ENCODE measurements at regions not wholly inside any gene's neighbourhood (a gene's known extent, or its start where the extent isn't known, plus 50 kb on each side); places are given as distances from the start of the nearest gene placed in this dataset.

DNA sequence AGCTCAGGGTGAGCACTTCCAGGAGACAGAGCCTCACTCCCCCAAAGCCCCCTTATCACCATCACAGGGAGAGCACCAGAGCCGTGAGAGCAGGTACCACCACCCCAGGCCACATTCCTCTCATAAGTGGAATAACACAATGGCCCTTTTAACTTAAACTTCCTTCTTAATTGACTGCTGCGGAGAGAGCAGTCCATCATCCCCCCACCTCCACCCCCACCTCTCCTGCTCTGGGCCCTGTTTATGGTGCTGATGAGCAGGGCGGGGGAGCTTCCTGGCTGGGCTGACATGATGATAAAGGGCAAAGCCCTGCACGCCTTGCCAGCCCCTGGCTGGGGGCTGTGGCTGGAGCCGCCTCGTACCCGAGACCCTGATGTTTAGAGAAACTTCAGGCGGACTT is 81.4 kb upstream of the PODXL start:
- DNase-seq, result no peak
- Histone ChIP-seq H3K27me3 (ENCODE audit: insufficient read depth) (no peaks in the 10 kb centered on the region), H3K9me3 (no peaks in the 10 kb centered on the region), H3K4me1 (ENCODE audit: control insufficient read depth in 1 of 2, insufficient read depth in 2 of 2, low read depth in 1 of 2, low read length in 1 of 2) (peaks cover 7 to 21% of the 10 kb centered on the region in 2 experiments; a peak in 3 of 4 replicates), H3K4me2 (no peak overlapping the region), H2AFZ (ENCODE audit: low read depth) (no peak overlapping the region), H3K9ac (no peak overlapping the region), H3K36me3 (replicated peaks in 1 of 2; ENCODE audit: control insufficient read depth in 1 of 2, insufficient read depth in 2 of 2, low read length in 1 of 2) (no peaks in the 10 kb centered on the region), H4K20me1 (ENCODE audit: insufficient read depth) (no peaks in the 10 kb centered on the region), H3K4me3 (ENCODE audit: low read depth in 2 of 2, low read length in 1 of 2) (no peak overlapping the region), H3F3A (replicated peaks; ENCODE audit: insufficient read depth) (peaks cover 23% of the 10 kb centered on the region), H3K9me2 (no peaks in the 10 kb centered on the region), H3K27ac (ENCODE audit: low read depth in 2 of 2, low read length in 1 of 2) (no peak overlapping the region), H3K79me2 (ENCODE audit: insufficient read depth) (no peaks in the 10 kb centered on the region; the same call in 1 of the 2 replicates)
- ChIA-PET CTCF (interaction anchor here (1.0 to 5.8 kb wide), 6 partner anchors 12 to 129 kb away, joined by 3 to 38 read pairs (median 6); no protein-coding TSS in a partner anchor), POLR2A (no interaction called here)
- TF ChIP-seq FOXJ3 (CRISPR knock-in tag; IDR thresholded peaks at IDR 0.05), result no peak
- TF ChIP-seq EP300 (IDR thresholded peaks at IDR 0.05; ENCODE audit: borderline replicate concordance in 1 of 2, low read depth in 1 of 2, low read length in 1 of 2), result no peak
- no peak for TF ChIP-seq JUND (IDR thresholded peaks at IDR 0.05)
- no peak for TF ChIP-seq TCF12 (IDR thresholded peaks at IDR 0.05)
- TF ChIP-seq, protein P1, sequence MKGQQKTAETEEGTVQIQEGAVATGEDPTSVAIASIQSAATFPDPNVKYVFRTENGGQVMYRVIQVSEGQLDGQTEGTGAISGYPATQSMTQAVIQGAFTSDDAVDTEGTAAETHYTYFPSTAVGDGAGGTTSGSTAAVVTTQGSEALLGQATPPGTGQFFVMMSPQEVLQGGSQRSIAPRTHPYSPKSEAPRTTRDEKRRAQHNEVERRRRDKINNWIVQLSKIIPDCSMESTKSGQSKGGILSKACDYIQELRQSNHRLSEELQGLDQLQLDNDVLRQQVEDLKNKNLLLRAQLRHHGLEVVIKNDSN (IDR thresholded peaks at IDR 0.05; ENCODE audit: borderline replicate concordance, low read depth), result no peak
- TF ChIP-seq CHD2 (IDR thresholded peaks at IDR 0.05; ENCODE audit: low read length, partially characterized antibody), result no peak
- WGBS (ENCODE audit: low lambda C conversion rate), result 100% methylated on average over 3 of the region's 8 CpGs

- CTCF ChIA-PET, result interaction anchor here (1.8 to 5.8 kb wide), 4 partner anchors 11 to 128 kb away, joined by 7 to 38 read pairs (median 19); no protein-coding TSS in a partner anchor
- no peak overlapping the region for H2AFZ ChIP-seq (ENCODE audit: low read depth)
- POLR2A ChIA-PET, result interaction anchor here (1.4 kb wide), 1 partner anchor 11 kb away, joined by 4 read pairs; no protein-coding TSS in a partner anchor
- no peak for TF ChIP-seq ZBTB33 (IDR thresholded peaks at IDR 0.05; ENCODE audit: borderline replicate concordance, low read depth)
- no peak for TF ChIP-seq SIN3A (IDR thresholded peaks at IDR 0.05; ENCODE audit: borderline replicate concordance, low read depth, low read length)
- TF ChIP-seq, protein P2, sequence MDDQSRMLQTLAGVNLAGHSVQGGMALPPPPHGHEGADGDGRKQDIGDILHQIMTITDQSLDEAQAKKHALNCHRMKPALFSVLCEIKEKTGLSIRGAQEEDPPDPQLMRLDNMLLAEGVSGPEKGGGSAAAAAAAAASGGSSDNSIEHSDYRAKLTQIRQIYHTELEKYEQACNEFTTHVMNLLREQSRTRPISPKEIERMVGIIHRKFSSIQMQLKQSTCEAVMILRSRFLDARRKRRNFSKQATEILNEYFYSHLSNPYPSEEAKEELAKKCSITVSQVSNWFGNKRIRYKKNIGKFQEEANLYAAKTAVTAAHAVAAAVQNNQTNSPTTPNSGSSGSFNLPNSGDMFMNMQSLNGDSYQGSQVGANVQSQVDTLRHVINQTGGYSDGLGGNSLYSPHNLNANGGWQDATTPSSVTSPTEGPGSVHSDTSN (IDR thresholded peaks at IDR 0.05), result no peak
- TF ChIP-seq, protein P3, sequence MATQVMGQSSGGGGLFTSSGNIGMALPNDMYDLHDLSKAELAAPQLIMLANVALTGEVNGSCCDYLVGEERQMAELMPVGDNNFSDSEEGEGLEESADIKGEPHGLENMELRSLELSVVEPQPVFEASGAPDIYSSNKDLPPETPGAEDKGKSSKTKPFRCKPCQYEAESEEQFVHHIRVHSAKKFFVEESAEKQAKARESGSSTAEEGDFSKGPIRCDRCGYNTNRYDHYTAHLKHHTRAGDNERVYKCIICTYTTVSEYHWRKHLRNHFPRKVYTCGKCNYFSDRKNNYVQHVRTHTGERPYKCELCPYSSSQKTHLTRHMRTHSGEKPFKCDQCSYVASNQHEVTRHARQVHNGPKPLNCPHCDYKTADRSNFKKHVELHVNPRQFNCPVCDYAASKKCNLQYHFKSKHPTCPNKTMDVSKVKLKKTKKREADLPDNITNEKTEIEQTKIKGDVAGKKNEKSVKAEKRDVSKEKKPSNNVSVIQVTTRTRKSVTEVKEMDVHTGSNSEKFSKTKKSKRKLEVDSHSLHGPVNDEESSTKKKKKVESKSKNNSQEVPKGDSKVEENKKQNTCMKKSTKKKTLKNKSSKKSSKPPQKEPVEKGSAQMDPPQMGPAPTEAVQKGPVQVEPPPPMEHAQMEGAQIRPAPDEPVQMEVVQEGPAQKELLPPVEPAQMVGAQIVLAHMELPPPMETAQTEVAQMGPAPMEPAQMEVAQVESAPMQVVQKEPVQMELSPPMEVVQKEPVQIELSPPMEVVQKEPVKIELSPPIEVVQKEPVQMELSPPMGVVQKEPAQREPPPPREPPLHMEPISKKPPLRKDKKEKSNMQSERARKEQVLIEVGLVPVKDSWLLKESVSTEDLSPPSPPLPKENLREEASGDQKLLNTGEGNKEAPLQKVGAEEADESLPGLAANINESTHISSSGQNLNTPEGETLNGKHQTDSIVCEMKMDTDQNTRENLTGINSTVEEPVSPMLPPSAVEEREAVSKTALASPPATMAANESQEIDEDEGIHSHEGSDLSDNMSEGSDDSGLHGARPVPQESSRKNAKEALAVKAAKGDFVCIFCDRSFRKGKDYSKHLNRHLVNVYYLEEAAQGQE (IDR thresholded peaks at IDR 0.05; ENCODE audit: low read depth, low read length), result no peak
- no peak for TF ChIP-seq CHD2 (IDR thresholded peaks at IDR 0.05; ENCODE audit: low read length, partially characterized antibody)
- no peak for TF ChIP-seq RFX5 (IDR thresholded peaks at IDR 0.05; ENCODE audit: low read length)
- no peak for TF ChIP-seq ELF1 (IDR thresholded peaks at IDR 0.05)
- no peak for TF ChIP-seq GABPA (IDR thresholded peaks at IDR 0.05; ENCODE audit: low read depth)
- no peak for TF ChIP-seq YY1 (IDR thresholded peaks at IDR 0.05; ENCODE audit: low read depth)
- no peak for TF ChIP-seq TCF12 (IDR thresholded peaks at IDR 0.05)
- TF ChIP-seq, protein P4, sequence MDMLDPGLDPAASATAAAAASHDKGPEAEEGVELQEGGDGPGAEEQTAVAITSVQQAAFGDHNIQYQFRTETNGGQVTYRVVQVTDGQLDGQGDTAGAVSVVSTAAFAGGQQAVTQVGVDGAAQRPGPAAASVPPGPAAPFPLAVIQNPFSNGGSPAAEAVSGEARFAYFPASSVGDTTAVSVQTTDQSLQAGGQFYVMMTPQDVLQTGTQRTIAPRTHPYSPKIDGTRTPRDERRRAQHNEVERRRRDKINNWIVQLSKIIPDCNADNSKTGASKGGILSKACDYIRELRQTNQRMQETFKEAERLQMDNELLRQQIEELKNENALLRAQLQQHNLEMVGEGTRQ (IDR thresholded peaks at IDR 0.05; ENCODE audit: borderline replicate concordance, low read depth, low read length), result no peak
- TF ChIP-seq, protein P5, sequence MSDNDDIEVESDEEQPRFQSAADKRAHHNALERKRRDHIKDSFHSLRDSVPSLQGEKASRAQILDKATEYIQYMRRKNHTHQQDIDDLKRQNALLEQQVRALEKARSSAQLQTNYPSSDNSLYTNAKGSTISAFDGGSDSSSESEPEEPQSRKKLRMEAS (IDR thresholded peaks at IDR 0.05; ENCODE audit: low read depth), result no peak
- TF ChIP-seq, protein P1 (IDR thresholded peaks at IDR 0.05; ENCODE audit: borderline replicate concordance, low read depth), result no peak
- no peak for TF ChIP-seq EP300 (IDR thresholded peaks at IDR 0.05; ENCODE audit: borderline replicate concordance in 1 of 2, low read depth in 1 of 2, low read length in 1 of 2)
- TF ChIP-seq SMC3 (IDR thresholded peaks at IDR 0.05; ENCODE audit: low read depth, low read length), result no peak
These were observed 79.7 kb upstream of the PODXL start for GRCh38 chr7:131636092-131636491.

More at GRCh38 chr7:131636092-131636491, 79.7 kb upstream of the PODXL start:
- Histone ChIP-seq H3K36me3 (replicated peaks in 1 of 2; ENCODE audit: control insufficient read depth in 1 of 2, insufficient read depth in 2 of 2, low read length in 1 of 2) (no peaks in the 10 kb centered on the region), H3K9ac (no peak overlapping the region), H3K4me3 (ENCODE audit: low read depth in 2 of 2, low read length in 1 of 2) (no peak overlapping the region), H3K79me2 (ENCODE audit: insufficient read depth) (peaks cover 1% of the 10 kb centered on the region; the same call in 1 of the 2 replicates), H3K27me3 (ENCODE audit: insufficient read depth) (no peaks in the 10 kb centered on the region), H3K27ac (ENCODE audit: low read depth in 2 of 2, low read length in 1 of 2) (no peak overlapping the region), H4K20me1 (ENCODE audit: insufficient read depth) (no peaks in the 10 kb centered on the region), H3K9me3 (no peaks in the 10 kb centered on the region), H3F3A (replicated peaks; ENCODE audit: insufficient read depth) (peaks cover 35% of the 10 kb centered on the region), H3K9me2 (no peaks in the 10 kb centered on the region), H3K4me1 (ENCODE audit: control insufficient read depth in 1 of 2, insufficient read depth in 2 of 2, low read depth in 1 of 2, low read length in 1 of 2) (peaks cover 7 to 12% of the 10 kb centered on the region in 2 experiments; a peak in 3 of 4 replicates), H3K4me2 (no peak overlapping the region)
- no peak for DNase-seq
- WGBS (ENCODE audit: low lambda C conversion rate), result 92% methylated on average over 13 of the region's 13 CpGs

Measured in SK-N-SH (cell line).